Choroid plexus epithelial cell (primary cell): ENCODE measurements at regions not wholly inside any gene's neighbourhood (a gene's known extent, or its start where the extent isn't known, plus 50 kb on each side); places are given as distances from the start of the nearest gene placed in this dataset.
A peak's percentile ranks its signal among the peaks of the same experiment; 100 is the strongest.
"Not testable (repeated sequence)": the region's sequence is repeated elsewhere in the genome, so short reads cannot be mapped to it uniquely, and the experiment has no call there.

Experiments
- DNase-seq: peaks from one replicate; pipeline ENCODE4 v3.0.0-alpha.2; 2010; ENCODE audit warnings: low read depth
- H3K4me3 ChIP-seq: 2 replicates; pipeline ENCODE4 v1.5.1; 2011; ENCODE audit warnings: low read depth, mild to moderate bottlenecking, control low read depth, low read length, moderate library complexity

DNA sequence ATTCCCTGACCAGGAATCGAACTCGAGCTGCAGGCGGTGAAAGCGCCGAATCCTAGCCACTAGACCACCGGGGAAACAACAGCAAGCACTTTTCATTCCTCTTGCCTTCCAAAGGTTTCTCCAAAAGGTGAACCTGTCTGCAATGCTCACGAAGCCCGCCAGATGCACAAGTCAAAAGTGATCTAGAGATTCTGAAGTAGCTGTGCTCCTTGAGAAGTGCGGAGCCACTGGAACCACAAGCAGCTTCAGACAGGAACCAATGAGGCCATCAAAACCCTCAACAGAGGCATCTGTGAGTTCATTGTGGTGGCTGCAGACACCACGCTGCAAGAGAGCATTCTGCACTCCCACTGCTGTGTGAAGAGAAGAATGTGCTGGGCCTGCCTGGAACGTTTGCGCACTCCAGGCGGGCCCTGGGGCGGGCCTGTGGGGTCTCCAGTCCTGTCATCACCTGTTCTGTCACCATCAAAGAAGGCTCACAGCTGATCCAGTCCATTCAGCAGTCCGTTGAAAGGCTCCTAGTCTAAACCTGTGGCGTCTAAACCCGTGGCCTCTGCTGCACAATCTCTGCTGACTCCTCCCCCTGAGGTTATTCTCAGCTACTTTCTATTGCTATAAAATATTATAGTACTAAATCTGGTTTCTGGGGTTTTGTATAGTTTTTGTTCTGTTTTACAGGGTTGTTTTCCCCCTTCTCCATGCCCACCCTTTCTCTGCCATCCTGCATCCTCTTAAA is 89.5 kb upstream of the FCGR1A start:
- not testable (repeated sequence) for DNase-seq, H3K4me3 ChIP-seq

GRCh38 chr1:149695066-149695465 is 87.4 kb upstream of the FCGR1A start:
- H3K4me3 ChIP-seq: not testable (repeated sequence)

DNA sequence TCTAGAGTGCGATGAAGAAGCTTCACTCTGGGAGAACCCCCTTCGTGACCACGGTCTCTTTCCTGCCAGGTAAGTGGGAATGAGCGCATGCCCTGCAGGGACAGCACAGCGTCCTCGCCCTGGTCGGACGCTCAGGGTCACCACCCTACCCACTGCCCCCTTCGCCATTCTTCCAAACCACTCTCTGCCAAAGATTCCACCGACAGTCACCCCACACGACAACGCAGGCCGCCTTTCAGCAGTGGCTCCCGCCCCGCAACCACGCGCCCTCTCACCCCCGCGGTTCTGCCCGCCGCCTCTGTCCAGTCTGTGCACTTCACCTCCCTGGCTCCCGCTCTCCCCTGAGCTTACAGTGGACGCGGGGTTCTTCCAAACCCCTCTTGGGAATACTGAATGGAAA is 82.3 kb upstream of the FCGR1A start:
- not testable (repeated sequence) for H3K4me3 ChIP-seq, DNase-seq

More at GRCh38 chr1:149695066-149695465, 87.4 kb upstream of the FCGR1A start:
- DNase-seq: not testable (repeated sequence)

GRCh38 chr1:149700677-149701567 is 81.6 kb upstream of the FCGR1A start:
- H3K4me3 ChIP-seq, DNase-seq: not testable (repeated sequence)

DNA sequence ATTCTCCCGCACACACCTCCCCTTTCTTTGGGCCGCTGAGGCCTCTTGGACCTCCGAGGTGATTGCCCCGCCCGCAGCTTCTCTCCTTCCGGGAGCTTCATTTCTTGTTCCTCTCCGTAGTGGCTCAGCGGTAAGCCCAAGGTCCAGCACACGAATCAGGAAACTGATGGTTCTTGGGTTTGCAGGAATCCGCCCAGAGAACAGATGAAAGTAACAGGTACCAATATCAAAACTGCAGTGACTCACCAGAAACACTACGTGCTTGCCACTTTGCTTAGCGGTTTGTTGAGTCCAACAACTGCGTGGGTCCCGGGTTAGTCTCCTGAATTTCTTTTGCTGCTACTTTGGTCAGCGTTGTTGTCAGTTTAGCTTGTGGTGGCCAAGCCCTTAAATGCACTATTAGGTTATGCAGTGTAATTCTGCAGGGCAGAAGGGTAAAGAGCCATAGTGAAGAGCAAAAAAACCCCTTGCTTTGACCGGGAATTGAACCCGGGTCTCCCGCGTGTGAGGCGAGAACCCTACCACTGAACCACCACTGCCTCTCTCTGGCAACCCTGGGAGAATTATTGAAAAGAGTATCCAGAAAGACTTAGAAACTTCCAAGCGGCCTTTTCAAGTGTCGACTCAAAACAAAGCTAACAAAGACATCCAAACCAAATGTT is 74.2 kb upstream of the FCGR1A start:
- H3K4me3 ChIP-seq: not testable (repeated sequence)
- peak; percentile 32 for DNase-seq

GRCh38 chr1:149711651-149712050 is 70.8 kb upstream of the FCGR1A start:
- H3K4me3 ChIP-seq, DNase-seq: not testable (repeated sequence)

DNA sequence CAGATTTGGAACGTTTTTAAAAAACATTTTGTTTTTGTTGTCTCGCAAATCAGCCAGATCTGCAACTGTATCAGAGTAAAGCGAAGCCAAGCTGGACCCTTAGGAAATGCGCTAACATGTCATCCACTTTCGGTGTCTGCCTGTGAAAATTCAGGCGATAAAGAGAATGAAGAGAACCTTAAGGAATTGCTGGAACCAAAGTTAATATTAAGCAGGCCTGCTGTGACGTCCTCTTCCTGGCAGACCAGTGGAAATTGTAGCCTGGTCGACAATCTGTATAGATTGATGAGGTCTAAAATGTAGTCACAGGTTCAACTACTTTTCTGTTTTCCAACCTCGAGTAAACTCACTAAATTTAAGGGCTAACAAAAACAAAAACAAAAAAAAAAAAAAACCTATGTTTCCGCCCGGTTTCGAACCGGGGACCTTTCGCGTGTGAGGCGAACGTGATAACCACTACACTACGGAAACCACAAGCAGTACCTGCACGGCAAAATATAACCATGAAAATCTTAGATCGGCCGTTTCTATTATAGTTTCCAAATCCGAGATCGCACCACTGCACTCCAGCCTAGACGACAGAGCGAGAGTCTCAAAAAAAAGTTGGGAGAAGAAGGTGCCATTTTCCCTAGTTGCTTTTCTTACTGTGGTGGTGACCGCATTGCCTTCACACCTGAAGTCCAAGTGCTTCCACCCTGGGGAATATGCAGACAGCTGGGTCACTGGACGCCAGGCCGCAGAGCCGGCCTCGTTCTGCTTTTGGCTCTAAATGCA is 70.2 kb upstream of the FCGR1A start:
- H3K4me3 ChIP-seq: peak overlapping the region; percentile 48
- peak; percentile 76 for DNase-seq

DNA sequence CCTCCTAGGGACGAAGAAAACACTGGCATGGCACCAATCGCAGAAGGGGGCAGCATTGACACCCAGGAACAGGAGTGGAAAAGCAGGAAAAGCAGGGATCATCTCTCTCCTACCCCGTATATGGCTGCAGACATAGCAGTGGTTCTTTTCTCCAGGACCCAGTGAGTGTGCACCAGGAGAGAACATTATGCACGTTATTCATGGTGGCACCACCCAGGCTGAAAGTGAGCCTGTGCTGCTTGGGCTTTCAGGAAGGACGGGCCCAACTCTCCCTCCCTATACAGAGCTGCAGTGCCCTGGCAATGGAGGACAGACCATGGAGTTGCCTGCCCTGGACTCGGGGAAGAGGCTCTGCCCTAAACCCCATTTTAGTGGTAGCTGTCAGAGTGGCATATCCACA is 69.0 kb upstream of the FCGR1A start:
- not testable (repeated sequence) for DNase-seq, H3K4me3 ChIP-seq

GRCh38 chr1:149713952-149714351 is 68.5 kb upstream of the FCGR1A start:
- not testable (repeated sequence) for DNase-seq, H3K4me3 ChIP-seq

DNA sequence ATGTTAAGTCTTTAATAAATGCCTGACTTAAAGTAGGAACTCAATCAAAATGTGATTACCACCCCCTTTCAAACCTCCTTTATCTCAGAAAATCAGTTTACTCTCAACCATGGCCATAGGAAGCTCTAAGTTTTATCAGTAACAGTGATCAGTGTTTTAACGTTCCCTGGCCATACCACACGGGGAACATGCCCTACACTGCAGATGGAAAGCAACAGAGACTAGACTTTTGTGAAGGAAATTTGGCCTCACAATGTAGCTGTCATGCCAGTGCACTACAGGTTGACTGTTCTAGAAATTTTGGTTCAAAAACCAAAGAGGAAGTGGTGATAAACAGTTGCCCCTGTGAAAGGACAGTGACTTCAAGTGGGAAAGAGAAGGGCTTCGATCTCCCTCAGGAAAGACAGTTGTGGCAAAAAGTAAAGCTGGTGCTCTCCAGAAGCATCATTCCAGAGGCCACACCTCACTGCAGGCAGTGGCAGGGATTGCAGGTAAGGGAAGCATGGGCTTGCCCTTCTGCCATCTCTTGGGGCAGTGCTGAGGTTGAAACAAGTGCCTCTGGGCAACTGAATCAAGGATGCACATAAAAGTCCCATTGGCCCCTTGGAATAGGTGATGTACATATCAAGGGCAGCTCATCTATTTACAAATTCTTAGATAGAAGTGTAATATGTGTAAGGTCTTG is 57.7 kb upstream of the FCGR1A start:
- not testable (repeated sequence) for DNase-seq, H3K4me3 ChIP-seq

DNA sequence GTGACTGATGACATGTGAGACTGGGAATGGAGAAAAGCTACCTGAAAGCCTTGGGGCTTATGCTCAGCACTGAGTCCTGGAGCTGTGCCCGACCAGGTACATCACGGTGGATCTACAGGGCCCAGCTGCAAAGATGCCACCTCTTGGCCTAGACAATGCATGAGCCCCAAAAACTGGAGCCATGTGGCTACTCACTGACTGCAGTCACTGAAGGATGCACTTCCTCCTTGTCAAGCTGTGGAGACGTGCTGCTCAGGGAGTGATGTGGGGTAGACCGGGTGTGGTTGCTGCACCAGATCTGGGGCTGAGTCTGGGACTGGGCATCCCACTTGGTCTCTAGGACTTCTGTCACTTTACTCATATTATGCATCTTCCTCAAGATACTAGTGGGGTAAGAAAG is 55.8 kb upstream of the FCGR1A start:
- H3K4me3 ChIP-seq, DNase-seq: not testable (repeated sequence)

- DNase-seq, H3K4me3 ChIP-seq: not testable (repeated sequence)
These were observed 53.9 kb upstream of the FCGR1A start for GRCh38 chr1:149728598-149728997.
